NCI-H69 (cell line): ENCODE measurements at regions not wholly inside any gene's neighbourhood (a gene's known extent, or its start where the extent isn't known, plus 50 kb on each side); places are given as distances from the start of the nearest gene placed in this dataset.
"Not testable (repeated sequence)": the region's sequence is repeated elsewhere in the genome, so short reads cannot be mapped to it uniquely, and the experiment has no call there.

ENCODE experiments used
- DNase-seq: peaks from one replicate; lab custom pipeline; 2025; lab: John Stamatoyannopoulos, UW

GRCh38 chr10:65142641-65143435 is 1621.6 kb downstream of the REEP3 start:
- no peak for DNase-seq

GRCh38 chr10:65143723-65144122 is 1622.5 kb downstream of the REEP3 start:
- DNase-seq, result no peak

GRCh38 chr10:65149878-65150277 is 1628.7 kb downstream of the REEP3 start:
- no peak for DNase-seq

GRCh38 chr10:65166272-65166671 is 1645.1 kb downstream of the REEP3 start:
- no peak for DNase-seq

DNA sequence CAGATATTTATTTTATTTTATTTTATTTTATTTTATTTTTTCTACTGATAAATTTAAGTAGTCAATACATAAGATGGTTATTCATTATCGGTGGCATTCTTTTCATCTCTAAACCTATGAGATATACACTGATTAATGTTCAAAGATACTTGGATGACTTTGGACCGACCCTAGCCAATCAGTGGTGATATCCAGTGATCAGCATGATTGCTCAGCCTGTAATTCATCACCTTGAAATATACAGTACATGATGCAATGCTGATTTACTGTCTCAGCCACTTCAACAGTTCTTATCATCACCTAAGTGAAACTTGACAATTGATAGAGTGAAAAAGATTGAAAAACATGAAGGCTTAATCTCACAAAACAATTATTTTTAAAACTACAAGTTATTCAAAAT is 1651.0 kb downstream of the REEP3 start:
- DNase-seq, result no peak

DNA sequence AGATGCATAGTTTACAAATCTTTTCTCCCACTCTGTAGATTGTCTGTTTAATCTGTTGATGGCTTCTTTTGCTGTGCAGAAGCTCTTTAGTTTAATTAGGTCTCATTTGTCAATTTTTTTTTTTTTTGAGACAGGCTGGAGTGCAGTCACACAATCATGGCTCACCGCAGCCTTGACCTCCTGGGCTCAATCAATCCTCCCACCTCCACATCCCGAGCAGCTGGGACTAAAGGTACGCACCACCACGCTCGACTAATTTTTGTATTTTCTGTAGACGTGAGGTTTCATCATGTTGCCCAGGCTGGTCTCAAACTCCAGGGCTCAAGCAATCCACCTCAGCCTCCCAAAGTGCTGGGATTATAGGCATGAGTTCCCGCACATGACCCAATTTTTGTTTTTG is 1655.8 kb downstream of the REEP3 start:
- no peak for DNase-seq

GRCh38 chr10:65183236-65183635 is 1662.0 kb downstream of the REEP3 start:
- no peak for DNase-seq

- not testable (repeated sequence) for DNase-seq
Observed at GRCh38 chr10:65186668-65187067, 1665.5 kb downstream of the REEP3 start.

DNA sequence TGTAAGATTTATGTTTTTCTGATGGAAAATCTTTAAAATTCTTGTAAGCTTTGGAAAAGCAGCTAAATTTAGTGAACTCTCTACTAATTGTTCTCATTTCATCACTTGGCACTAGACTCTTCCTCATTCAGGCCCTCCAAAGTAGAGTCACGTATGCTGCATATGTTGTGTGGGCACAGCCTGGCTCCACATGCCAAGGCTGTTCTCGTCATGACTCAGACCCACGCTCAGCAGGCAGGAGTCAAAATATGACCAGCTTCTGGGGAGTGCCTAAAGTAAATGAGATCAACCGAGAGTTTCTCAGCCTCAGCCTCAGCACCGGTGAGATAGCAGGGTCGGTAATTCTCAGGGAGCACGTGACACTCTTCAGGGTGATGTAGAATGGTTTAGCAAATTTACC is 1672.9 kb downstream of the REEP3 start:
- no peak for DNase-seq

- no peak for DNase-seq
Observed at GRCh38 chr10:65194555-65194954, 1673.4 kb downstream of the REEP3 start.

DNA sequence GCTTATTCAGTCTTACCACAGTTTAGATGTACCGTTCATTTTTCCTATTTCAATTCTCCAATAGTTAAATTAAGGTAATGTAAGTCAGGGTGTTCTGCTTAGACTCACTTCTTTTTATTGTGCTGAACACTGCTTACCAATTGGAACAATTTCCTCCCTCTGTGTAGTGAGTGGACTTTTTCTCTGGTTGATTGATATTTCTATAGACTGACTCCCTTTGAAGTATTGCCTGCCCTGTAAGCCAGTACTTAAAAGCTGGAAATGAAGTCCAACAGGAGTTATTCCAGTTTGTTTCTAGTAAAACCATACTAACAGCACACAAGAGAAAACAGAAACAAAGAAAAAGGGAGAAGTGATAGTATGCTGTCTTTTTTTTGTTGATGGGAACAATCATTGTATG is 1674.9 kb downstream of the REEP3 start:
- no peak for DNase-seq

DNA sequence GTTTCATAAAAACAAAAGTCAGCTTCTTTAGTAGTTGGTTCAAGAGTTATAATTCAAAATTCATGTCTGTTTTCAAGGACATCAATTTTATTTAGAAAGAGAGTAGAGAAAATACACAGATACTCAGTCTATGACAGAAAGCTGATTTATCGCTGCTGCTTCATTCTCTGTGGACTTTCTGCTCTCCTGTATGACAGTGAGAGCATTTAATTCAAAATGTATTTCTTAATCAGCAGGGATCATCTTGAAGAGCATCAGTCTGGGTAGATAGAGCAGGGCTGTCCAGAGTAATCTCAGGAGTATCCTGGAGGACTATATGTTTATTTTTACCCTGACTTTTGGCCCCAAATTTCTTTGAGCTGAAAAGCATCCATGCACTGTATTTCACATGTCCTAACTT is 1676.7 kb downstream of the REEP3 start:
- no peak for DNase-seq

- DNase-seq, result no peak
Observed at GRCh38 chr10:65201491-65201890, 1680.3 kb downstream of the REEP3 start.

DNA sequence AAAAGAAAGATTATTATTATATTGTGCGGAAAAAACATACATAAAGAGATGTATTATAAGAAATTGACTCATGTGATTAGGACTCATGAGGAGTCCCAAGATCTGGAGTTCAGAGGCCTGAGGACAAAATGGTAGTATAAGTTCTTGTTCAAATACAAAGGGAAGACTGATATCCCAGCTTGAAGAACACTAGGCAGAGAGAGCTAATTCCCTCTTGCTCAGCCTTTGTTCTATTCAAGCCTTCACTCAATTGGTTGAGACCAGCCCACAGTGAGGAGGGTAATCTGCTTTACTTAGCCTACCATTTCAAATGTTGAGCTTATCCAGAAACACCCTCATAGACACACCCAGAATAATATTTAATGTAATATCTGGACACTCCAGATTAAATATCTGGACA is 1683.8 kb downstream of the REEP3 start:
- DNase-seq, result no peak

DNA sequence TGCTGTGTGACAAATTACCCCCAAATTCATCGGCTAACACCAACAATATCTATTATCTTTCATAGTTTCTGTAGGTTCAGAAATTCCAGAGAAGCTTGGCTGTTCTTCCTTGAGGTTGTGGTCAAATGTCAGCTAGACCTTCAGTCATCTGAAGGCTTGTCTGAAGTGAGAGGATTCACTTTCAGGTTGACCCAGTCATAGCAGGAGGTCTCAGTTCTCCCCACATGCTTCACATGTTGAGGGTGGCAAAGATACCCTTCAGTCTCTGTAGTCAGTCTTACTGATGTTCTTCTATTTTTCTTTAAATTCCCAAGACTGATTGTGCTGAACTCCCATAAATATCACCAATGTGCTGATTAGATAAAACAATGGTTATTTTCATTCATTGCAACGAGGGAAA is 1692.0 kb downstream of the REEP3 start:
- DNase-seq, result no peak

DNA sequence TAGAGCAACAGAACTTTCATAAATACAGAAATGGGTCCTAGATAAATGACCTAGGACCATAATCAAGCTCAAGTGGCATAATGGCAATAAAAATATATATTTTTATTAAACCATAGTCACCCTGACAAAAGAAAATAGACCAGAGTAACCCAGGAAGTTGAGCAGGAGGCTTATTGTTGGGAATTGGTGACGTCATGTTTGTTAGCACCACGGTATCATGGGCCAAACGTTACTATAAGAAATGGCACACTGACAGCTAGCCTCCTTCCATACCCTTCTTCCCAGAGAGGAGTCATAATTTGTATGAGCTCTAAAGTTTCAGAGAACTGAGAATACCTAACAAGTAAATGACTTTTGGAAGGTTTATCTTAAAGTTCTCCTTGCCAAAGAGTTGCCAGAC is 1698.2 kb downstream of the REEP3 start:
- DNase-seq, result no peak

GRCh38 chr10:65231148-65231547 is 1694.7 kb upstream of the LRRTM3 start:
- no peak for DNase-seq

DNA sequence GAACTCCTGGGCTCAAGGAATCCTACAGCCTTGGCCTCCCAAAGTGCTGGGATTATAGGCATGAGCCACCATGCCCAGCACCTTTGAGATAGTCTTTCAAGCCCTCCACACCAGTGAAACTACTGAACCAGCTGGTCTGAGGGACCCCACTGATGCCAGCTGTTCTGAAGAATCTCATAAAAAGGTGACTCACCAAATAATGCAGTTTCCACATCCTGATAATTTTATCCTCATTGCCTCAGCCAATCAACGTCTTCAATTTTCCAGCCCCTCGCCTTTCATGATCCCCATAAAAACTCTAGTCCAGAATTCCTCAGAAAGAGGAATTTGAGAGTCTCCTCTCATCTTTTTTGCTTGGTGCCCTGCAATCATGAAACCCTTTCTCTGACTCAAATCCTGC is 1691.6 kb upstream of the LRRTM3 start:
- DNase-seq, result no peak

DNA sequence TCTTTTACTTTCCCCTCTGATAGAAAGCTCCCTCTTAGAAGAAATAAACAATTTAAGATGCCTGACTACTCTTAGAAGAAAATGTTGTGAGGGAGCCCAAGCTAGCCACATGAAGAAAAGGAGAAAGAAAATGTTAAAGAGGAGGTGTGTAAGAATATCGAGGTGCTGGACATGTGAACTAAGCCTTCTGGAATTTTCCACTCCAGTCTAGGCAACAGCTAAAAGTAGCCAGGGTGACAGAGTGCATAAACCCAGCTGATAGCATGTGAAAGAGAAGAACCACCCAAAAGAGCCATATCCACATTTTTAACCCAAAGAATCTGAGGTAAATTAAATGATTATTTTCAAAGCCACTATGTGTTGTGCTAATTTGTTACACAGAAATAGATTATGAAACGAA is 1690.6 kb upstream of the LRRTM3 start:
- no peak for DNase-seq

DNA sequence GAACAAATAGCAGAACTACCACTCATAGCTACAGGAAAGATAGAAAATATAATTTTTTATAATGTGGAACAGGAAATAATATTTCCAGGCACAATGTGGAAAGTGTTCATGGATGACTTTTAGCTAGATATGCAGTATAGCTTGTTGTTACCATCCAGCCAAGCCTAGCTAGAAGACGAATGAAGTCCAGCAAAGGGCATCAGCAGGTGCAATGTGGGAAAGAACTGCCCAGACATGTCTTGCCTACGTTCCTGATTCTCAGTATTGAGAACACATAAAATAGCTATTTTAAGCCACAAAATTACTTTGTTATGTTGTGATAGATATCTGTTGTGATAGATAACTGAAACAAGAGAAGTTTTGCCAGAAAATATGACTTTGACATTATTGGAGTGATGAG is 1690.0 kb upstream of the LRRTM3 start:
- DNase-seq, result no peak

- DNase-seq, result no peak
Observed at GRCh38 chr10:65265451-65265954, 1660.3 kb upstream of the LRRTM3 start.

DNA sequence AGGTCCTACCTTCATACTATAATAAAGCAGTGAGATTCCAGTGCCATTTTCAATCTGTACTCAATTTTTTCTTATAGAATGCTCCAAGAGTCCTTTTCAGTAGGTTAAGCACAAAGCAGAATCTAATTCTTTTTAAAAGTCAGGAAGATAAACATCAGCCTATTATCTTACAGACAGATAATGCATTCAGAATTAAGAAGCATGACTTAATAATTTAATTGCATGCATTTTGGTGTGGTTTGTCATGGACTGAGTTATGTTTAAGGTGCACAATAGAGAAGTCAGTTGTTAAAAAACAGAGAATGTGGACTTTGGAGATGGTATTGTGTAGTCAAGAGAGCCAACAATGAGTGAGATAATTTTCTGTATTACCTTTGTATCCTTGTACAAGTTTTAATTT is 1656.3 kb upstream of the LRRTM3 start:
- DNase-seq, result not testable (repeated sequence)

- DNase-seq, result no peak
Observed at GRCh38 chr10:65270969-65271368, 1654.9 kb upstream of the LRRTM3 start.

DNA sequence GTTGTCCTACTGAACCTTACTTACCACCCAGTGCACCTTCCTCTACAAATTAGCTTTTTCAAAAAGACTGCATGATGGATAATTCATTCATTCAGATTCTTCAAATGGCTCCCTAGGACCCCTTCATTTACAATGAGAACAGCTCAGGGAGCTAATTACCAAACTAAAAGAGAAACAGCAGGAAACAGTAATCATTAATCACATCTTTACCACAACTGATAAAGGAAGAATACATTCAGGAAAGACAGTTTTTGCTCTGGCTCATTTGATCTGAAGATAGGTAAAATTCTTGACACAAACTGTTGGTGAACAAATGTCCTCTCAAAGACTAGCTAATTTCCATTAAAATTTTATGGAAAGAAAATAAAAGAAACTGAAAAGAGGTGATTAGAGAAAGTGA is 1652.7 kb upstream of the LRRTM3 start:
- no peak for DNase-seq
